Stimulated activated CD8-positive, alpha-beta memory T cell treated with anti-CD3 and anti-CD28 coated beads, Interleukin-4, amount 100 ng/mL, for 24 hours (primary cell): ENCODE measurements at regions not wholly inside any gene's neighbourhood (a gene's known extent, or its start where the extent isn't known, plus 50 kb on each side); places are given as distances from the start of the nearest gene placed in this dataset.

Source experiments
- DNase-seq: peaks from one replicate; pipeline ENCODE4 v3.0.0-alpha.2; 2020; ENCODE audit warnings: low read depth

- no peak for DNase-seq
These were observed 188.2 kb downstream of the PLPP3 start for GRCh38 chr1:56390934-56391731.

GRCh38 chr1:56390232-56390867 is 189.0 kb downstream of the PLPP3 start:
- DNase-seq: no peak

DNA sequence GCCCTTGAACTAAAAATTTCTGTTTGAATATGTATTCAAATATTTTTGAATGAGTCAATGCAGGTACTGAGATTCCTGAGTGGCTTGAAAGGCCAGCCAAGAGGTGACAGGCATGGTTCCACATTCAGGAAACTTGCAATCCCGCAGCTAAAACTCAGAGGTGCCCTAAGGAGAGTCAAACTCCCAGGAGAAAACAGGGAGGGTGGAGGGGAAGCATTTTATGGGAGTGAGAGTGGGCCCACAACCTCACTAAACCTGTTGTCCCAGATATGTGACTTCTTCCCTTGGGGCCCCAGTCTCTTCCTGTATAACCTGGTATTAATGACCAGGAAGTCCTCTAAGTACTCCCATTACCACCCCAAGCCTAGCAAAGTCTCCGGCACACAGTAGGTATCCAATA is 189.6 kb downstream of the PLPP3 start:
- DNase-seq: no peak

DNA sequence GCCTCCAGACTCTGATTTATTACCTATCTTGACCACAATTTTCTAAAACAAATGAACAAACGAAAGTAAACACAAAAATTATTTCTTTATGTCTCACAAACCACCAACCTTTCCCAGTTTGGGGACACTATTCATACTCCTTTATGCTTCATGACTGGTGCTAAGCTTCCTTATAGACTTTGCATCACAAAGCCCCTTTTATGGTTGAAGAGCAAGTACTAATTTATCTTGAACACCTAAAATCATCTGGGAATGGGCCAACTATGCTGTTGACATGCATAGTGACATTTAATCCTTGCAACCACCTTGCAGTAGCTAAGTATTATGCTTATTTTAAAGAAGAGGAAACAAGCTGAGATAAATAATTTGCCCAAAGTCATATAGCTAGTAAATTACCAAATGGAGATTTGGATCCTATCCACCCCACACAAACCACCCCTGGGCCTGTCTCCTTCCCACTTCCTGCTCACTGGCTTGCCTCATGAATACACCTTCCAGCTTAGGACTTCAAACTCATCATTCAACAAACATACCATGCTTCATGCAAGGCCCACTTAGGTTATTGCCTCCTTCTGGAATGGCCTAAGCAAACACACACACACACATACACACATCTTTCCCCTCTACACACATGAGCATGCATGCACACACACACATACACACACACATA is 192.2 kb downstream of the PLPP3 start:
- no peak for DNase-seq

DNA sequence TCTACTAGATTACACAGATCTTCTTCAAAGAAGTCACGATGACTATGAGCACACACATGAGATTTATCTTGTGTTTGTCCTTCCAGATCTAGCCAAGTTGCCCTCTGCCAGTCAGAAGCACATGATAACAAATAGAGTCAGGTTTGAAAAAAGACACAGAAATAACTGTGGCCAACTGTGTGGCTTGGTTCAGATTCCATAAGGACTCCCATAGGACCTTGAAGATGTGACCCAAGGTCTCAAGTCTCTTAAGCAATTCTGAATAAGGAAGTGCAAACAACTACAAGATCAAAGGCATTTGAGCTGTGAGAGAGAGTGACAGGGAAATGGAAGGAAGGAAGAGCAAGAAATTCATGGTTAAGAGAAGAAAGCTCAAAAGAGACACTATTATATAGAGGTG is 194.0 kb downstream of the PLPP3 start:
- no peak for DNase-seq

- DNase-seq: no peak
These were observed 196.4 kb downstream of the PLPP3 start for GRCh38 chr1:56382929-56383328.

DNA sequence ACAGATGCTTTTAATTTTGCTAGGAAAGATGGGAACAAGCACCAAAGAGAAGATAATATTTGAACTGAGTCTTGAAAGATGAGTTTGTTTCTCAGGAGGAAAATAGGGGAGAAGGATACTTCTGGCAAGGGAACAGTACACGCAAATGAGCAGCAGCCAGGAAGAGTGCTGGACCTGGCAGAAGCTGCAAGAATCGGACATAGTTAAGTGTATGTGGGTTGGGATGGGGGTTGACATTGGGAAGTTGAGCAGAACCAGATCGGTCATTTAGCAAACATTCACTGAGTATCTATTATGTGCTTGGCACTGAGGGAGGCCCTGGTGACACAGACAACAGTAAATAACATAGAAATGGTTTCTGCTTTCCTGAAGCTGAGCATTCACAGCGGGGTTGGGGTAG is 198.8 kb downstream of the PLPP3 start:
- no peak for DNase-seq

DNA sequence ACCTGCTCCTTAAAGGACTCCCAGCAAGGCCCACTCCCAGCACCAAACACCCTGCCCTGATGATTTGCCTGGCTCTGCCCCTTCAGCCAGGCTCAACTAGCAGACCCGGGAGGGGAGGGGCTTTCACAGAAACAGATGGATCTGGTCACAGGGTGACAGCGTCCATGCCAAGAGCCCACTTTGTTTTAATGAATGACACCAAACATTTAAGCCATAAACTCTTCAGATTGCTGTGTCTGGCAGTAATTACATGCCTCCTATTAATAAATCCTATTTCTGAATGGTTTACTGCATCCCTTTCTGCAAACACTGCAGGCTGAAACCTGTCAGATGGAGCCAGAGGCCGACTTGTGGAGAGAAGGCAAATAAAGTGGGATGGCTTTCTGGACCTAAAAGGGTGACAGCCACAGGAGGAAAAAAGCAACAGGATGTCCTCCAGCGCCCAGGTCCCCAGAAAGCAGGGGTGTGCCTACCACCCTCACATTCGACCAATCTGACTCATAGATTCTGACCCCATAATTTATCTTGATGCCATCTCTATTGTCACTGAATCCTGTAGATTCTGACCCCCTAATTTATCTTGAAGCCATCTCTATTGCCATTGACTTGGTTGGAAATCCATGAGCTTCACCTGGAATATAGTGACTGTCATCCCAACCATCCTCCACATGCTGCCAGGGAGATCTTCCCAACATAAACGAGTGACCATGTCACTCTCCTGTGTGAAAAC is 200.9 kb downstream of the PLPP3 start:
- no peak for DNase-seq

GRCh38 chr1:56377431-56377830 is 201.9 kb downstream of the PLPP3 start:
- no peak for DNase-seq

GRCh38 chr1:56376188-56376984 is 203.0 kb downstream of the PLPP3 start:
- no peak for DNase-seq

GRCh38 chr1:56375326-56375804 is 204.0 kb downstream of the PLPP3 start:
- DNase-seq: no peak

DNA sequence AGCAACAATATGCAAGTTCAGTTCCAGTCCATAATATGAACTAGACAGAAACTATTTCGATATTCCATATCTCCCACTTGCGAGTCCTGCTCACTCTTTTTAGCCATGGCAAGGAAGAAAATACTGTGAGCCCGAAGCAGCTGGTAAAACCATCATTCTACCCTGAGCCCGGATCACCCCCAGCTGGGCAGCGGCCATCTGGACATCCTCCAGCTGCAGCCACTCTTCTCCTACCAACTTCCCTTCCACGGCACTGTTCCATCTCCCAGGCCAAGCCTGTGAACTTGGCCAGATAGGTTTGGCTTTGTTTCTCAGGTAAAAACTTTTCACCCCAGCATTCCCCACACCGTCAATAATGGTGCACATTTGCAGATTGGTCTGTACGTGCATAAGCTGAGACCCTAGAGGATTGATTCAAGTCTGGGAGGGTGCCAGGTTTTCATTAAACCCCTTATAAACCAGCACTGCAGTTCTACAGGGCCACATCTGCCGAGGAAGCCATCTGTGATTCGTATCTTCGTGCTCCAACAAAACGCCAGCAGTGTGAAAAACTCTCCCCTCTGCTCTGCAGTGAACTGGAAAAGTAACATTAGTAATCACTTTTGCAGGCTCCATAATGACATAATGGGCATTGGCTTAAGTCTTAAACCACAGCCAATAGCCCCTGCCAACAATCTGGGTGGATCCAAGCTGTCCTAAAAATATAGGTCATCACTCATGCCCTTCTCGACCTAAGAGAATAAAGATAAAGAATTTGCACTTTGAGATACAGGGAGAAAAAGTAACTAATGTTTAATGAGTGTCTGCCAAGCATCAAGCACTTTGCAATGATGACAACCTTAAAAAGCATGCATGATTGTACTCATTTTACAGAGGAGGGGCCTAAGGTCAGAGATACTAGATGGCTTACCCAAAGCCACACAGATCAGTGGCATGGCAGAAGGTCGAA is 205.1 kb downstream of the PLPP3 start:
- no peak for DNase-seq

GRCh38 chr1:56370513-56370912 is 208.8 kb downstream of the PLPP3 start:
- DNase-seq: no peak

- DNase-seq: no peak
These were observed 216.2 kb downstream of the PLPP3 start for GRCh38 chr1:56363007-56363770.

GRCh38 chr1:56360021-56360420 is 219.3 kb downstream of the PLPP3 start:
- no peak for DNase-seq

GRCh38 chr1:56359056-56359455 is 220.3 kb downstream of the PLPP3 start:
- no peak for DNase-seq

DNA sequence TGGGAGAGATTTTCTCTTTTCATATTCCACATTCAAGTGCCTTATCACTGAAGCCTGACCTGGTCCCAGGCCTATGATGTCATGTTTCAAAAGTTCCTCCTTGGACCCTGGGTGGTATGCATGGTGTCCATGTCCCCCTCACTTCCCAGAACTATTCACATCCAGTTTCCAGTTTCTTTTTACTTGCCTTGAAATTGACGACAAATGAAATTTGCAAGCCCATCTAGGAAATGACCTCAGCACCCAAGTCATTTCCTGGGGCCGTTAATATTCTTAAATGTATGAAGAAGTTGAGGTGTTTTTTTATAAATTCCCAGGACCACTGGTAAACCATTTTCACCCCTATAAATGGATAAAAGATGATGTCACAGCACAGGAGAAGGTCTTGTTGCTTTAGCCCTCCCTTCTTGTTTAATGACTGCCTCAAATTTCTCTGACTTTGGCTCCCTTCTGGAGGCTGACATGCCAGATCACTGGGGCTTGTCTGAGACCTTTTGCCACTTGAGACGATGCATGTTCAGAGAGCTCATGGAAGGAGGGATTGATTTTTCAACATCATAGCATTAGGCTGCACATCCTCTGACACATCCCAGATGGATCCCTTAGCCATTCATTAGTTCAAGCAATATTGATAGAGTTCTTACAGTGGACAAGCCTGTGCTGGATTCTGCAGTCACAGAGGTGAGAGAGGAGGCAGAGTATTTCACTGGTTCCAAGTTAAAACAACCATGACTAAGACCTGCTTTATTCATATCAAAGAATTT is 221.3 kb downstream of the PLPP3 start:
- no peak for DNase-seq

GRCh38 chr1:56356376-56356990 is 222.9 kb downstream of the PLPP3 start:
- DNase-seq: no peak
